DND-41 (cell line): ENCODE measurements at regions not wholly inside any gene's neighbourhood (a gene's known extent, or its start where the extent isn't known, plus 50 kb on each side); places are given as distances from the start of the nearest gene placed in this dataset.

Experiments
- ATAC-seq: fragments of 200-7000 bp; cut with Tn5 transposase; 3 replicates; pipeline ENCODE4 v1.9.1; 2021; ENCODE audit warnings: low read depth; ENCODE audit not compliant: insufficient read depth
- DNase-seq: peaks from one replicate; pipeline ENCODE4 v3.0.0-alpha.2; 2020
- H2AFZ ChIP-seq: 2 replicates; pipeline ENCODE4 v1.6.0; 2012; ENCODE audit warnings: low read depth, low read length
- H3K27ac ChIP-seq: 2 replicates; pipeline ENCODE4 v1.5.1; 2012; ENCODE audit warnings: low read length, inconsistent platforms
- H3K27me3 ChIP-seq: fragments of 200-600 bp; sonication (generic); 2 replicates; pipeline ENCODE4 v1.6.0; 2012; ENCODE audit warnings: low read length, mild to moderate bottlenecking, inconsistent platforms; ENCODE audit not compliant: insufficient read depth, poor library complexity
- H3K36me3 ChIP-seq: 2 replicates; pipeline ENCODE4 v1.5.1; 2012; ENCODE audit warnings: low read length, inconsistent platforms; ENCODE audit not compliant: insufficient read depth
- H3K4me1 ChIP-seq: 2 replicates; pipeline ENCODE4 v1.5.1; 2012; ENCODE audit warnings: mild to moderate bottlenecking, low read length; ENCODE audit not compliant: insufficient read depth
- H3K4me2 ChIP-seq: 2 replicates; pipeline ENCODE4 v1.6.0; 2012; ENCODE audit warnings: mild to moderate bottlenecking, moderate library complexity, low read length, inconsistent platforms; ENCODE audit not compliant: insufficient read depth
- H3K4me3 ChIP-seq, 2 experiments: fragments of 200-600 bp in 1 of 2; shearing (Covaris generic) in 1 of 2; 2 replicates each; pipeline ENCODE4 v1.5.1; 2012 to 2016; ENCODE audit warnings: inconsistent platforms in 2 of 2, low read length in 2 of 2, mild to moderate bottlenecking in 2 of 2, low read depth in 1 of 2, moderate library complexity in 1 of 2
- H3K79me2 ChIP-seq: 2 replicates; pipeline ENCODE4 v1.6.0; 2012; ENCODE audit warnings: low read length, inconsistent platforms; ENCODE audit not compliant: insufficient read depth
- H3K9ac ChIP-seq: 2 replicates; pipeline ENCODE4 v1.6.0; 2012; ENCODE audit warnings: low read depth, mild to moderate bottlenecking, inconsistent platforms, low read length, moderate library complexity
- H3K9me3 ChIP-seq: 2 replicates; pipeline ENCODE4 v1.5.1; 2012; ENCODE audit warnings: low read length, moderate library complexity, mild to moderate bottlenecking, inconsistent platforms; ENCODE audit not compliant: insufficient read depth, severe bottlenecking
- H4K20me1 ChIP-seq: 2 replicates; pipeline ENCODE4 v1.6.0; 2012; ENCODE audit warnings: low read length; ENCODE audit not compliant: insufficient read depth
- EZH2 ChIP-seq: IDR thresholded peaks from 3 replicates; pipeline ENCODE4 v1.6.1; 2012; ENCODE audit warnings: borderline replicate concordance, low read depth, mild to moderate bottlenecking, moderate library complexity, low read length, inconsistent platforms; ENCODE audit not compliant: severe bottlenecking
- TF ChIP-seq, protein P1 (sequence below): IDR thresholded peaks from 2 replicates; pipeline ENCODE4 v1.5.1; 2012; ENCODE audit warnings: borderline replicate concordance, low read length, moderate library complexity, mild to moderate bottlenecking; ENCODE audit not compliant: poor library complexity, severe bottlenecking; ENCODE audit errors: extremely low read depth

DNA sequence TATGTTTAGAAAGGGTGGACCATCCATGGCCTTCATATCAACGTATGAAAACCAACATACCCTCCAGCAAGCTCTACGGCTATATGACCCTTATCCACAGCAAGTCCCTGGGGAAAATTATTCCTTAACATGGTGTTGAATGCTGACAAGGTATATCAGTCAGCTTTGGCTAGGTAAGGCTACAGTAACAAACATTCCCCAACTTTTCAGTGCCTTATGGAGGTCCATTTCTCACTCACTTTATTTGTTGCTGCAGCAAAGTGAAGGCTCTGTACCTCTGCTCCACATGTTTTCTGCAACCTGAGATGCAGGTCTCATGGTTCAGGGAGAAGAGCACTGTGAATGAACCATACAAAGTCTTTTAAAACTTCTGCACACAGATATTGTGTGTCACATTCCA lies 83.8 kb upstream of the TOX3 start:
- Histone ChIP-seq H3K36me3 (no peaks in the 10 kb centered on the region), H3K27ac (no peak overlapping the region), H3K79me2 (no peaks in the 10 kb centered on the region), H3K9me3 (no peaks in the 10 kb centered on the region), H3K4me3 (no peak overlapping the region), H3K4me2 (no peak overlapping the region), H2AFZ (no peak overlapping the region), H3K4me1 (no peaks in the 10 kb centered on the region), H3K27me3 (no peaks in the 10 kb centered on the region), H4K20me1 (no peaks in the 10 kb centered on the region), H3K9ac (no peak overlapping the region)
- TF ChIP-seq, protein P1, sequence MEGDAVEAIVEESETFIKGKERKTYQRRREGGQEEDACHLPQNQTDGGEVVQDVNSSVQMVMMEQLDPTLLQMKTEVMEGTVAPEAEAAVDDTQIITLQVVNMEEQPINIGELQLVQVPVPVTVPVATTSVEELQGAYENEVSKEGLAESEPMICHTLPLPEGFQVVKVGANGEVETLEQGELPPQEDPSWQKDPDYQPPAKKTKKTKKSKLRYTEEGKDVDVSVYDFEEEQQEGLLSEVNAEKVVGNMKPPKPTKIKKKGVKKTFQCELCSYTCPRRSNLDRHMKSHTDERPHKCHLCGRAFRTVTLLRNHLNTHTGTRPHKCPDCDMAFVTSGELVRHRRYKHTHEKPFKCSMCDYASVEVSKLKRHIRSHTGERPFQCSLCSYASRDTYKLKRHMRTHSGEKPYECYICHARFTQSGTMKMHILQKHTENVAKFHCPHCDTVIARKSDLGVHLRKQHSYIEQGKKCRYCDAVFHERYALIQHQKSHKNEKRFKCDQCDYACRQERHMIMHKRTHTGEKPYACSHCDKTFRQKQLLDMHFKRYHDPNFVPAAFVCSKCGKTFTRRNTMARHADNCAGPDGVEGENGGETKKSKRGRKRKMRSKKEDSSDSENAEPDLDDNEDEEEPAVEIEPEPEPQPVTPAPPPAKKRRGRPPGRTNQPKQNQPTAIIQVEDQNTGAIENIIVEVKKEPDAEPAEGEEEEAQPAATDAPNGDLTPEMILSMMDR, result no peak
- no peak for TF ChIP-seq EZH2
- no peak for ATAC-seq
- no peak for DNase-seq

DNA sequence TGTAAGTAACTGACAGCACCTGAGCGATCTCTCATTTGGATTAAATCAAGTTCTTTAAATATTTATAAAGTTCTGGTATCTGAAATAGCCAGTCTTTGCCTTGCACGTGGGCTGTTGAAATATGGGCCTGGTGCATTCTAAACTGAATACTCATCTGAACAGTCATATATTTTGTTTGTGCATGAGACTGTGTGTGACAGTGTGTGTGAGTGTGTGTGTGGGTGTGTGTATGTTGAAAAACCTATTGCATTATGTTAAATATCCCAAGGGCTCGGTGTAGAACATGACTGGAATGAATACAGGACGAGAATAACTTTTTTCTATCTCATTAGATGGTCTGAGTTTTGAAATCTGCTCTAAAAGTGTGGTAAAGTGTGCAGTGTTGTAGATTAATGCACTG lies 82.4 kb upstream of the TOX3 start:
- H3K4me2 ChIP-seq, result no peak overlapping the region
- no peak overlapping the region for H3K4me3 ChIP-seq
- H3K9ac ChIP-seq, result no peak overlapping the region
- no peaks in the 10 kb centered on the region for H4K20me1 ChIP-seq
- no peak for ATAC-seq
- H3K4me1 ChIP-seq, result no peaks in the 10 kb centered on the region
- no peak for TF ChIP-seq EZH2
- TF ChIP-seq, protein P1, result no peak
- H3K27me3 ChIP-seq, result no peaks in the 10 kb centered on the region
- no peaks in the 10 kb centered on the region for H3K9me3 ChIP-seq
- no peaks in the 10 kb centered on the region for H3K36me3 ChIP-seq
- no peaks in the 10 kb centered on the region for H3K79me2 ChIP-seq
- DNase-seq, result no peak
- H2AFZ ChIP-seq, result no peak overlapping the region
- no peak overlapping the region for H3K27ac ChIP-seq

DNA sequence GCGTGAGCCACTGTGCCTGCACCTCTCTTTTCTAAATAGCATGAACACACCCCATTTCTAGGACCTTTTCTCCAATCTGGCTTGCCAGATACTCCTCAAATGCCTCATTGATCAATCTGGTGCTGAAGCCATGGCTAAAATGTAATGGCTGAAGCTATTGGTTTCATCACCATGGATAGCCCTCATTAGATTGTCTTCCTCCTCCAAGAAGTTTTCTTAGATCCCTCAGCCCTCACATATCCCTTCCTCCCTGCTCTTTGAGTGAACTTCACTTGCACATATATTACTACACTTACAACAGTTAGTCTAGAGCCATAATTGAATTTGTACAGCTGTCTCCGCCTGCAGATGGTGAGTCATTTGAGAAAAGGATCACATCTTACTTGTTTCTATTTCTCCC lies 77.9 kb upstream of the TOX3 start:
- TF ChIP-seq, protein P1, result no peak

DNA sequence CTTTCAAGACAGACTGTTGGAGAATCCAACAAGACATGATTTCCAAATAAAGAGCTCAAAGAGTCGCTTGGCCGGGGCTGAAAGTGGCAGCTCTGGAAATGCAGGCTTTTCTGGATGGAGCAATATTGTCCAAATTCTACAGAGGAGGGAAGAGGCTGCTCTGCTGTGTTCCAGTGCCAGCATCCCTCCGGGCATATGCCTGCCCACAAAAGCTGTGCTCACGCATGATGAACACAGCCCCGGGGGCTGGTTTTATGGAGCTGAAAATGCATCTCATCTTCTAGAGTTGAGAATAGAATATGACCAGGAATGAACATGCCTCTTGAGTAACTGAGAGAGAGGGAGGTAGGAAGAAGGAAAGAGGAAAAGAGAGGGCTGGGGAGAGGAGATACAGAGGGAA lies 74.7 kb upstream of the TOX3 start:
- no peak overlapping the region for H3K27ac ChIP-seq
- H3K4me1 ChIP-seq, result no peaks in the 10 kb centered on the region
- H3K27me3 ChIP-seq, result peaks cover 8% of the 10 kb centered on the region
- no peak overlapping the region for H2AFZ ChIP-seq
- H3K36me3 ChIP-seq, result no peaks in the 10 kb centered on the region
- H3K9ac ChIP-seq, result no peak overlapping the region
- H3K9me3 ChIP-seq, result no peaks in the 10 kb centered on the region
- H3K79me2 ChIP-seq, result no peaks in the 10 kb centered on the region
- H3K4me2 ChIP-seq, result no peak overlapping the region
- no peak for DNase-seq
- ATAC-seq, result no peak
- TF ChIP-seq, protein P1, result no peak
- no peak for TF ChIP-seq EZH2
- no peak overlapping the region for H3K4me3 ChIP-seq
- H4K20me1 ChIP-seq, result no peaks in the 10 kb centered on the region

More for the DNA sequence above, 77.9 kb upstream of the TOX3 start:
- Histone ChIP-seq H3K27me3 (peaks cover 8% of the 10 kb centered on the region), H3K4me1 (no peaks in the 10 kb centered on the region), H3K9ac (no peak overlapping the region), H3K9me3 (no peaks in the 10 kb centered on the region), H4K20me1 (no peaks in the 10 kb centered on the region), H3K27ac (no peak overlapping the region), H3K4me2 (no peak overlapping the region), H3K79me2 (no peaks in the 10 kb centered on the region), H3K4me3 (no peak overlapping the region), H3K36me3 (no peaks in the 10 kb centered on the region), H2AFZ (no peak overlapping the region)
- DNase-seq (no peak), ATAC-seq (no peak)
